ENCODE measurements at regions not wholly inside any gene's neighbourhood (a gene's known extent, or its start where the extent isn't known, plus 50 kb on each side); places are given as distances from the start of the nearest gene placed in this dataset.

DNA sequence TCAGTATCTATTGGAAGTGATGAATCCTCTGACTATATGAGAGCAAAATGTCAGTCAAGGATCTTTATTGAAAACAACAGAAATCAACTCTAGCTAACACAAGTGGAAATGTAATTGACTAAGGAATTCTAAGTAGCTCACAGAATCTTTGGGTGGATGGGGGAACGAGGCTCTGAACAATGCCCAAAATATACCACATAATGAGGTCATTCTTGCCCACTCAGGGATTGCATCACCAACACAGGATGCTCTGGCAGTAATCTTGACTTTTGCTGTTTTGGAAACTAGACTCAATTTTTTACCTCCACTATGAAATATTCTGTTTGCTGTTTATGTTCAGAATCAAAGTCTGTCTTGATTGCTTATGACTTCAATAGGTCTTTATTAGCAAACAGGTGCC is 127.4 kb upstream of the UNC5C start:
- no peak overlapping the region for H3K27ac ChIP-seq (ENCODE audit: low read depth, low read length)
- POLR2A ChIA-PET = no interaction called here
- H3K9me3 Mint-ChIP-seq = peaks cover 0 to 10% (median 0%) of the 10 kb centered on the region in 11 donors
- DNase-seq (no peak), ATAC-seq (no peak)
- intact Hi-C loops (cut with micrococcal nuclease) = no loop called here
- H3K4me3 Mint-ChIP-seq = no peak overlapping the region
- H3K27me3 ChIP-seq (ENCODE audit: control insufficient read depth in 2 of 2, insufficient read depth in 2 of 2, low read length in 2 of 2) = no peaks in the 10 kb centered on the region
- H3K36me3 Mint-ChIP-seq = no peaks in the 10 kb centered on the region
- no peaks in the 10 kb centered on the region for H3K9me3 ChIP-seq (ENCODE audit: control insufficient read depth in 2 of 3, low read length in 3 of 3)
- no peak overlapping the region for H3K4me3 ChIP-seq (ENCODE audit: low read length)
- H3K36me3 ChIP-seq (ENCODE audit: control insufficient read depth in 2 of 3, insufficient read depth in 3 of 3, low read length in 3 of 3) = no peaks in the 10 kb centered on the region
- CTCF ChIA-PET = no interaction called here
- H3K4me1 Mint-ChIP-seq = no peaks in the 10 kb centered on the region
- no peaks in the 10 kb centered on the region for H3K27me3 Mint-ChIP-seq
- no peak overlapping the region for H3K27ac Mint-ChIP-seq
- H3K4me1 ChIP-seq (ENCODE audit: control insufficient read depth in 2 of 2, insufficient read depth in 2 of 2, low read length in 2 of 2) = no peaks in the 10 kb centered on the region

DNA sequence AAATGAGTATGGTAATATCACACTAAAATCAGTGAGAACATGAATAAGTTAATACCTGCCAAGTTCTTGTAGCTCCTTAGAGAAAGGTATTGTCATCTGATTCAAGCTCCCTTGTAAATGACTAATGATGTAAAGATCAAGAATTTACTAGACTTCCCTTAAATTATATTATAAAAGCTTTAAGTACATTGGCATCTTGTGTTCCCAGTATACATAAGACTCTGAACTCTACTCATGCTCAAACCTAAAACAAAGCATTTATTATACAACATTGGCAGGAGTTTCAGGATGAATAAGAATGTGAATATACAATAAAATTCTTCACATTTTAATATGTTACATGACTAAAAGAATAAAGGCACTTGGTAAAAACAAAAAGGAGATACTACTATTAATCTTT is 126.8 kb upstream of the UNC5C start:
- Histone ChIP-seq H3K27ac (ENCODE audit: low read depth, low read length) (no peak overlapping the region), H3K9me3 (ENCODE audit: control insufficient read depth in 2 of 3, low read length in 3 of 3) (no peaks in the 10 kb centered on the region), H3K36me3 (ENCODE audit: control insufficient read depth in 2 of 3, insufficient read depth in 3 of 3, low read length in 3 of 3) (no peaks in the 10 kb centered on the region), H3K27me3 (ENCODE audit: control insufficient read depth in 2 of 2, insufficient read depth in 2 of 2, low read length in 2 of 2) (no peaks in the 10 kb centered on the region), H3K4me3 (ENCODE audit: low read length) (no peak overlapping the region), H3K4me1 (ENCODE audit: control insufficient read depth in 2 of 2, insufficient read depth in 2 of 2, low read length in 2 of 2) (no peaks in the 10 kb centered on the region)
- Mint-ChIP-seq H3K27me3 (no peaks in the 10 kb centered on the region), H3K9me3 (peaks cover 0 to 10% (median 0%) of the 10 kb centered on the region in 11 donors), H3K4me3 (no peak overlapping the region), H3K36me3 (no peaks in the 10 kb centered on the region), H3K4me1 (no peaks in the 10 kb centered on the region), H3K27ac (no peak overlapping the region)
- ATAC-seq (no peak), DNase-seq (no peak)
- intact Hi-C loops (cut with micrococcal nuclease) = no loop called here
- ChIA-PET CTCF (no interaction called here), POLR2A (no interaction called here)

- CTCF ChIA-PET = no interaction called here
- H3K4me1 Mint-ChIP-seq = no peaks in the 10 kb centered on the region
- Histone ChIP-seq H3K27me3 (ENCODE audit: control insufficient read depth in 2 of 2, insufficient read depth in 2 of 2, low read length in 2 of 2) (no peaks in the 10 kb centered on the region), H3K27ac (ENCODE audit: low read depth, low read length) (no peak overlapping the region), H3K36me3 (ENCODE audit: control insufficient read depth in 2 of 3, insufficient read depth in 3 of 3, low read length in 3 of 3) (no peaks in the 10 kb centered on the region), H3K4me1 (ENCODE audit: control insufficient read depth in 2 of 2, insufficient read depth in 2 of 2, low read length in 2 of 2) (no peaks in the 10 kb centered on the region), H3K4me3 (ENCODE audit: low read length) (no peak overlapping the region), H3K9me3 (ENCODE audit: control insufficient read depth in 2 of 3, low read length in 3 of 3) (no peaks in the 10 kb centered on the region)
- intact Hi-C loops (cut with micrococcal nuclease) = no loop called here
- peaks cover 0 to 11% (median 2%) of the 10 kb centered on the region in 11 donors for H3K9me3 Mint-ChIP-seq
- no peaks in the 10 kb centered on the region for H3K27me3 Mint-ChIP-seq
- POLR2A ChIA-PET = no interaction called here
- no peak for DNase-seq
- no peak overlapping the region for H3K27ac Mint-ChIP-seq
- no peaks in the 10 kb centered on the region for H3K36me3 Mint-ChIP-seq
- ATAC-seq = no peak
- no peak overlapping the region for H3K4me3 Mint-ChIP-seq
Observed at GRCh38 chr4:95674521-95674981, 125.8 kb upstream of the UNC5C start.

DNA sequence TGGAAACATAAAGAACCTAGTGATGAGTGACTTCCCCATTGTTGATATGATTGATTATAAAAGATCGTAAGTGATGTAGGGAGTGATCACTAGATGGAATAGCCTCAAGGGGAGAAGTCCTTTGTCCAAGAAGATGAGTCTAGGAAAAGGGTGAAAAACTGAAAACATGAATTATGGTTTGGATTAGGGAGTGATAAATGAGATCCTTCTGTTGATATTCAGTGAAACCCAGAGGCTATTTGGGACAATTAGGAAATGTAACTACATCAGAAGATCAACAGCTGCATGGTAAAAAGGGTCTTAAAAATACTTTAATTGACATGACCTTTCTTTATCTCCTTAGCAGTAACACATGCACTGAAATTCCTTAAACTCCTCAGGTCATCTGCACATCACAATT is 124.0 kb upstream of the UNC5C start:
- intact Hi-C loops (cut with micrococcal nuclease) = no loop called here
- Histone ChIP-seq H3K4me1 (ENCODE audit: control insufficient read depth in 2 of 2, insufficient read depth in 2 of 2, low read length in 2 of 2) (no peaks in the 10 kb centered on the region), H3K36me3 (ENCODE audit: control insufficient read depth in 2 of 3, insufficient read depth in 3 of 3, low read length in 3 of 3) (no peaks in the 10 kb centered on the region), H3K4me3 (ENCODE audit: low read length) (no peak overlapping the region), H3K27me3 (ENCODE audit: control insufficient read depth in 2 of 2, insufficient read depth in 2 of 2, low read length in 2 of 2) (no peaks in the 10 kb centered on the region), H3K9me3 (ENCODE audit: control insufficient read depth in 2 of 3, low read length in 3 of 3) (no peaks in the 10 kb centered on the region), H3K27ac (ENCODE audit: low read depth, low read length) (no peak overlapping the region)
- H3K27me3 Mint-ChIP-seq = no peaks in the 10 kb centered on the region
- no peak overlapping the region for H3K4me3 Mint-ChIP-seq
- CTCF ChIA-PET = no interaction called here
- no peak for ATAC-seq
- H3K27ac Mint-ChIP-seq = no peak overlapping the region
- POLR2A ChIA-PET = no interaction called here
- no peaks in the 10 kb centered on the region for H3K36me3 Mint-ChIP-seq
- H3K4me1 Mint-ChIP-seq = no peaks in the 10 kb centered on the region
- no peak for DNase-seq
- H3K9me3 Mint-ChIP-seq = peaks cover 0 to 11% (median 0%) of the 10 kb centered on the region in 11 donors

DNA sequence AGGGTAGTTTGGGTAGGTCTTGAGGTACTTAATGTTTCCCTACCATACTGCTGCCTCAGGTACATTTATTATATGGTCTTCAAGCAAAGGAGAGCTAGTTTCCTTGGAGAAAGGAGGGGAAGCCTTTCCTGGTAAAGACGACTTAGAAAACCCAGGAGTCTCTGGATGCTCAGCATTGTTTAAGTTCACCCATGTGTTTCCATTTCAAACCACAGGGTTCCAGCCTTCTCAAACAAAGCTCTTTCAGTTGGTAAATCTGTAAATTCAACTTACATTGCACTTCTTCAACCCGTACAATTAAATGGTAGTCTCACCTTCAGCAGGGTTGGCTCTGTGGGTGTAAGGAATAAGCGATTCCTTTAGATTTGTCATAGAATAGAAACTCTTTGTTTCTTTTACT is 111.9 kb upstream of the UNC5C start:
- H3K27me3 Mint-ChIP-seq = peaks cover 0 to 9% (median 0%) of the 10 kb centered on the region in 5 donors
- Histone ChIP-seq H3K36me3 (ENCODE audit: control insufficient read depth in 2 of 3, insufficient read depth in 3 of 3, low read length in 3 of 3) (no peaks in the 10 kb centered on the region), H3K9me3 (ENCODE audit: control insufficient read depth in 2 of 3, low read length in 3 of 3) (no peaks in the 10 kb centered on the region), H3K27ac (ENCODE audit: low read depth, low read length) (no peak overlapping the region), H3K4me1 (ENCODE audit: control insufficient read depth in 2 of 2, insufficient read depth in 2 of 2, low read length in 2 of 2) (no peaks in the 10 kb centered on the region), H3K27me3 (ENCODE audit: control insufficient read depth in 2 of 2, insufficient read depth in 2 of 2, low read length in 2 of 2) (no peaks in the 10 kb centered on the region), H3K4me3 (ENCODE audit: low read length) (no peak overlapping the region)
- peaks cover 3 to 31% (median 11%) of the 10 kb centered on the region in 11 donors for H3K9me3 Mint-ChIP-seq
- ChIA-PET CTCF (no interaction called here), POLR2A (no interaction called here)
- ATAC-seq (no peak), DNase-seq (no peak)
- peaks cover 0 to 9% (median 0%) of the 10 kb centered on the region in 5 donors for H3K36me3 Mint-ChIP-seq
- intact Hi-C loops (cut with micrococcal nuclease) = no loop called here
- no peak overlapping the region for H3K4me3 Mint-ChIP-seq
- H3K4me1 Mint-ChIP-seq = no peaks in the 10 kb centered on the region
- no peak overlapping the region for H3K27ac Mint-ChIP-seq

GRCh38 chr4:95651891-95652290 is 103.1 kb upstream of the UNC5C start:
- intact Hi-C loops (cut with micrococcal nuclease) = loop anchor here in 1 of 2 donors (10.0 kb wide), 1 partner anchor 83 kb away; no protein-coding TSS in a partner anchor
- H3K9me3 Mint-ChIP-seq = peaks cover 4 to 26% (median 16%) of the 10 kb centered on the region in 11 donors
- H3K4me1 ChIP-seq (ENCODE audit: control insufficient read depth in 2 of 2, insufficient read depth in 2 of 2, low read length in 2 of 2) = no peaks in the 10 kb centered on the region
- H3K4me3 Mint-ChIP-seq = no peak overlapping the region
- no peaks in the 10 kb centered on the region for H3K27me3 ChIP-seq (ENCODE audit: control insufficient read depth in 2 of 2, insufficient read depth in 2 of 2, low read length in 2 of 2)
- H3K4me3 ChIP-seq (ENCODE audit: low read length) = no peak overlapping the region
- H3K9me3 ChIP-seq (ENCODE audit: control insufficient read depth in 2 of 3, low read length in 3 of 3) = no peaks in the 10 kb centered on the region
- H3K36me3 Mint-ChIP-seq = no peaks in the 10 kb centered on the region
- POLR2A ChIA-PET = no interaction called here
- CTCF ChIA-PET = no interaction called here
- H3K4me1 Mint-ChIP-seq = no peaks in the 10 kb centered on the region
- no peaks in the 10 kb centered on the region for H3K36me3 ChIP-seq (ENCODE audit: control insufficient read depth in 2 of 3, insufficient read depth in 3 of 3, low read length in 3 of 3)
- no peak overlapping the region for H3K27ac Mint-ChIP-seq
- DNase-seq (no peak), ATAC-seq (no peak)
- peaks cover 0 to 3% (median 0%) of the 10 kb centered on the region in 5 donors for H3K27me3 Mint-ChIP-seq
- H3K27ac ChIP-seq (ENCODE audit: low read depth, low read length) = no peak overlapping the region

DNA sequence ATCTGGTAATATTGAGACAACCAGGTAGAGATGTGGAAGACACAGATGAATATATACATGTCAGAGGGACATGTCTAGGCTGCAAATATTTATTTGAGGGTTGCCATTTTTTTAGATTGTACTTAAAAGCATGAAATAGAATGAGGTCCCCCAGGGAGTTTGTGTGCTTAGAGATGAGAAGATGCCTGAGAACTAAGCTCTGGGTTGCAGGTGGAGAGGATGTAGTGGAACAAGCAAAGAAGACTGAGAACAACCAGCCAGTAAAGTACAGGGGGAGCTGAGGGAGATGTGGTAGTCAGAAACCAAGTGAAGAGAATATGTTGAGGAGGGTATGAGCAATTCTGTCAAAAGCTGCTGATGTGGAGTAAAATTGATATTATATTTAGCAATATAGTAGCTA is 95.6 kb upstream of the UNC5C start:
- no peaks in the 10 kb centered on the region for H3K36me3 Mint-ChIP-seq
- ATAC-seq (no peak), DNase-seq (no peak)
- H3K27ac ChIP-seq (ENCODE audit: low read depth, low read length) = no peak overlapping the region
- H3K4me3 Mint-ChIP-seq = no peak overlapping the region
- no peaks in the 10 kb centered on the region for H3K27me3 Mint-ChIP-seq
- CTCF ChIA-PET = no interaction called here
- no peaks in the 10 kb centered on the region for H3K4me1 ChIP-seq (ENCODE audit: control insufficient read depth in 2 of 2, insufficient read depth in 2 of 2, low read length in 2 of 2)
- intact Hi-C loops (cut with micrococcal nuclease) = no loop called here
- POLR2A ChIA-PET = no interaction called here
- peaks cover 0 to 1% (median 0%) of the 10 kb centered on the region in 11 donors for H3K9me3 Mint-ChIP-seq
- no peaks in the 10 kb centered on the region for H3K4me1 Mint-ChIP-seq
- no peak overlapping the region for H3K4me3 ChIP-seq (ENCODE audit: low read length)
- H3K9me3 ChIP-seq (ENCODE audit: control insufficient read depth in 2 of 3, low read length in 3 of 3) = no peaks in the 10 kb centered on the region
- no peaks in the 10 kb centered on the region for H3K27me3 ChIP-seq (ENCODE audit: control insufficient read depth in 2 of 2, insufficient read depth in 2 of 2, low read length in 2 of 2)
- no peak overlapping the region for H3K27ac Mint-ChIP-seq
- H3K36me3 ChIP-seq (ENCODE audit: control insufficient read depth in 2 of 3, insufficient read depth in 3 of 3, low read length in 3 of 3) = no peaks in the 10 kb centered on the region
